ENCODE measurements at regions not wholly inside any gene's neighbourhood (a gene's known extent, or its start where the extent isn't known, plus 50 kb on each side); places are given as distances from the start of the nearest gene placed in this dataset.
A peak's percentile ranks its signal among the peaks of the same experiment; 100 is the strongest.

DNA sequence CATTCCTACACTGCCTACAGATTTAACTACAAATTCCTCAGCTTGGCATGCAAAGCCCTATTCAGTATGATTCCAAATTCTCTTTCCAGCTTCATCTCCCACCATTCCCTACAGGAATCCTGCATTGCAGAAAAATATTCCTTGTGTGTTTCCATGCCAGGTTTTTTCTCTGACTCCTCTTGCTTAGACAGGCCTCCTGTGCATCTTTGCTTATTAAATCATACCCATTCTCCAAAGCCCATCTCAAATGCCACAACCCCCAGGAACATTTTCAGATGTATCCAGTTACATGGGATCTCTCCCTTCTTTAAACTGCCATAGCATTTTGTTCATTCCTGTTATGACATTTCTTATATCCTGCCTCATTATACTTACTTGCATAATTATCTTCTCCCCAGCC is 106.4 kb upstream of the GRIA3 start:
- TF ChIP-seq, protein P1, sequence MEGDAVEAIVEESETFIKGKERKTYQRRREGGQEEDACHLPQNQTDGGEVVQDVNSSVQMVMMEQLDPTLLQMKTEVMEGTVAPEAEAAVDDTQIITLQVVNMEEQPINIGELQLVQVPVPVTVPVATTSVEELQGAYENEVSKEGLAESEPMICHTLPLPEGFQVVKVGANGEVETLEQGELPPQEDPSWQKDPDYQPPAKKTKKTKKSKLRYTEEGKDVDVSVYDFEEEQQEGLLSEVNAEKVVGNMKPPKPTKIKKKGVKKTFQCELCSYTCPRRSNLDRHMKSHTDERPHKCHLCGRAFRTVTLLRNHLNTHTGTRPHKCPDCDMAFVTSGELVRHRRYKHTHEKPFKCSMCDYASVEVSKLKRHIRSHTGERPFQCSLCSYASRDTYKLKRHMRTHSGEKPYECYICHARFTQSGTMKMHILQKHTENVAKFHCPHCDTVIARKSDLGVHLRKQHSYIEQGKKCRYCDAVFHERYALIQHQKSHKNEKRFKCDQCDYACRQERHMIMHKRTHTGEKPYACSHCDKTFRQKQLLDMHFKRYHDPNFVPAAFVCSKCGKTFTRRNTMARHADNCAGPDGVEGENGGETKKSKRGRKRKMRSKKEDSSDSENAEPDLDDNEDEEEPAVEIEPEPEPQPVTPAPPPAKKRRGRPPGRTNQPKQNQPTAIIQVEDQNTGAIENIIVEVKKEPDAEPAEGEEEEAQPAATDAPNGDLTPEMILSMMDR (IDR thresholded peaks at IDR 0.05; ENCODE audit: unreplicated experiment): no peak
- Mint-ChIP-seq H3K4me3 (ENCODE audit: low read depth) (no peak overlapping the region), H3K4me1 (ENCODE audit: low read depth) (peaks cover 3% of the 10 kb centered on the region), H3K27ac (no peak overlapping the region), H3K36me3 (ENCODE audit: insufficient read depth) (no peaks in the 10 kb centered on the region), H3K27me3 (no peaks in the 10 kb centered on the region), H3K9me3 (ENCODE audit: low read depth) (peaks cover 12% of the 10 kb centered on the region)
- DNase-seq (ENCODE audit: low spot score, unreplicated experiment): no peak

DNA sequence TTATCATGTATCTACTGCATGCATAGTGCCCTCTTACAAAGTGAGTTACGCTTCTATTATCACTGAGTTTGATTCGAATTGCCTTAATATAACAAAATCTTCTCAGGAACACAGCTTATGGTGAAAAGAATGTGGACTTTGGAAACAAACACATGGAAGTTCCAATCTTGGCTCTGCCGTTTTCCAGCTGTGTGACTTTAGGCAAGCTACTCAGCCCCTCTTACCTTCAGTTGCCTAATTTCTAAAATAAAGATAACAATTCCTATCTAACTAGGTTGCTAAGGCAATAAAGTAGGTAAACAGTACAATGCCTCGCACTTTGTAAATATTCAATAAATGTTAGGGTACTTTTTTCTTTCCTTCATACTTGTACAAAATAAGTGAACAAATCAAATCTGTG is 104.0 kb upstream of the GRIA3 start:
- TF ChIP-seq, protein P1 (IDR thresholded peaks at IDR 0.05; ENCODE audit: unreplicated experiment): no peak
- H3K36me3 Mint-ChIP-seq (ENCODE audit: insufficient read depth): no peaks in the 10 kb centered on the region
- DNase-seq (ENCODE audit: low spot score, unreplicated experiment): no peak
- H3K9me3 Mint-ChIP-seq (ENCODE audit: low read depth): peaks cover 15% of the 10 kb centered on the region
- H3K4me1 Mint-ChIP-seq (ENCODE audit: low read depth): peaks cover 8% of the 10 kb centered on the region
- no peak overlapping the region for H3K27ac Mint-ChIP-seq
- H3K27me3 Mint-ChIP-seq: no peaks in the 10 kb centered on the region
- H3K4me3 Mint-ChIP-seq (ENCODE audit: low read depth): no peak overlapping the region

DNA sequence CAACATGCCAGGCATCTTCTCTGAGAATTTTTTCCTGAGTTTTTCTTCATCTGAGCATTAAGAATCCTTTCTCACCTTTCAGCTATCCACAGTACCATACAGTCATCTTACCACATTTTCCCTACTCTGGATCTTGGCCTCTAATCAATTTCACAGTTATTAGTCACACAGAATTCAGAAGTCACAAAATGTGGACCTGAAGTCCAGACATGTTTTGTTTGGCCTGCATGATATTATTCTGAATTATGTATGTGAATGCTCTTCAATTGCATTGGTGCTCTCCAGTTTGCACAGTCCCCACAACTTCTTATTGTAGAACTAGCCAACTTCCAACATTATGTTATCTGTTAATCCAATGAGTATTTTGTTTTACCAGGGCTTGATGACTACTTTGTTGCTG is 102.3 kb upstream of the GRIA3 start:
- TF ChIP-seq, protein P1 (IDR thresholded peaks at IDR 0.05; ENCODE audit: unreplicated experiment): no peak
- Mint-ChIP-seq H3K4me1 (ENCODE audit: low read depth) (peaks cover 10% of the 10 kb centered on the region), H3K9me3 (ENCODE audit: low read depth) (peaks cover 22% of the 10 kb centered on the region)

DNA sequence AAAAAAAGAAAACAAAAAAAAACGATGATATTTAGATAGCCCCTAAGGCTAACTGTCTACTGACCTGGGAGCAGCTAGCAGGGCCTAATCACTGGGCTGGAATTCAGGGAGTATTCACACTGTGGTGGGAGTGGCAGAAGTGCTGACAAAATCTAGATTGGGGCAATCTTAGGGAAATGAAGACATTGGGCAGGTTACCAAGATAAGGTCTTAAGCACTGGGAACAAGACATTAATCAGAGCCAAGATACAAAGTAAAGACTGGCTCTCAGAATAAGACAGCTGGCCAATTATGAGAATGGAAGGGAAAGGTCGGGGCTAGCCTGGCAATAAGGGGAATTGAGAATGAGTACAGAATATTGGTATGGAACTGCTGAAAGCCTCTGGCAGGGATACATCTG is 100.2 kb upstream of the GRIA3 start:
- TF ChIP-seq, protein P1 (IDR thresholded peaks at IDR 0.05; ENCODE audit: unreplicated experiment): no peak
- DNase-seq (ENCODE audit: low spot score, unreplicated experiment): no peak
- no peak overlapping the region for H3K4me3 Mint-ChIP-seq (ENCODE audit: low read depth)
- H3K9me3 Mint-ChIP-seq (ENCODE audit: low read depth): peaks cover 26% of the 10 kb centered on the region
- no peaks in the 10 kb centered on the region for H3K36me3 Mint-ChIP-seq (ENCODE audit: insufficient read depth)
- no peaks in the 10 kb centered on the region for H3K27me3 Mint-ChIP-seq
- peaks cover 15% of the 10 kb centered on the region for H3K4me1 Mint-ChIP-seq (ENCODE audit: low read depth)
- H3K27ac Mint-ChIP-seq: no peak overlapping the region

More for the DNA sequence above, 102.3 kb upstream of the GRIA3 start:
- no peak overlapping the region for H3K4me3 Mint-ChIP-seq (ENCODE audit: low read depth)
- DNase-seq (ENCODE audit: low spot score, unreplicated experiment): no peak
- H3K27me3 Mint-ChIP-seq: no peaks in the 10 kb centered on the region
- no peak overlapping the region for H3K27ac Mint-ChIP-seq
- no peaks in the 10 kb centered on the region for H3K36me3 Mint-ChIP-seq (ENCODE audit: insufficient read depth)

DNA sequence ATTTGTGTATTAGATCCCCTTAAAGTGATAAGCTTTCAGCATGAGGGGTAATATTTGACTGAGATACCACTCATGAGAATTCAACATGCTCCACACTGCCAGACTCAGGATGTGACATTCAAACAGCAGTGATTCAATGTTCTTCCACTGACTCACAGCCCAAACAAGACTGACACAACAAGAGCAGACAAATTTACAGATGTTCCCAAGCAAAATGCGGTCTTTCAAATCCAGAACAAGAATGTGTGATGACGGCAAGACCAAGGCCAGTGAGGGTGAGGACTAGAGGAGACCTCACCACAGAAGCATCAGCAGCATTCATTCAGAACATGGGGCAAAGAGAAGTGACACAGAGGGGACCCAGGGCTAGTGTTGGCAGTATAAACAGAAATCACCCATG is 99.3 kb upstream of the GRIA3 start:
- Mint-ChIP-seq H3K4me1 (ENCODE audit: low read depth) (peaks cover 15% of the 10 kb centered on the region), H3K4me3 (ENCODE audit: low read depth) (no peak overlapping the region), H3K9me3 (ENCODE audit: low read depth) (peaks cover 26% of the 10 kb centered on the region), H3K27me3 (no peaks in the 10 kb centered on the region), H3K36me3 (ENCODE audit: insufficient read depth) (no peaks in the 10 kb centered on the region), H3K27ac (peak overlapping the region; percentile 84)
- TF ChIP-seq, protein P1 (IDR thresholded peaks at IDR 0.05; ENCODE audit: unreplicated experiment): no peak
- DNase-seq (ENCODE audit: low spot score, unreplicated experiment): no peak

Measured in progenitor cell of endocrine pancreas (in vitro differentiated cells).